Breast epithelium (tissue), 3 donors: ENCODE measurements at regions not wholly inside any gene's neighbourhood (a gene's known extent, or its start where the extent isn't known, plus 50 kb on each side); places are given as distances from the start of the nearest gene placed in this dataset.

Experiments
- CTCF ChIP-seq, 3 donors: fragments of 450-650 bp; IDR thresholded peaks; one replicate each; pipeline ENCODE4 v1.5.1; 2016 to 2017; ENCODE audit warnings: antibody characterized with exemption in 3 of 3, mild to moderate bottlenecking in 3 of 3, moderate library complexity in 3 of 3
- POLR2A ChIP-seq: fragments of 450-650 bp; IDR thresholded peaks from one replicate; pipeline ENCODE4 v1.6.1; 2016; ENCODE audit warnings: antibody characterized with exemption, mild to moderate bottlenecking, moderate library complexity
- POLR2AphosphoS5 ChIP-seq, 3 donors: sonication (generic); formaldehyde crosslinking; IDR thresholded peaks; one replicate each; pipeline ENCODE4 v1.6.1; 2017; ENCODE audit warnings: antibody characterized with exemption in 3 of 3

- TF ChIP-seq CTCF (IDR thresholded peaks at IDR 0.05) (no peak), POLR2AphosphoS5 (IDR thresholded peaks at IDR 0.05) (no peak), POLR2A (no peak)
Measured at GRCh38 chr15:99451484-99451883, 114.3 kb upstream of the MEF2A start.
